ENCODE measurements at regions not wholly inside any gene's neighbourhood (a gene's known extent, or its start where the extent isn't known, plus 50 kb on each side); places are given as distances from the start of the nearest gene placed in this dataset.

- H2BK5ac ChIP-seq (ENCODE audit: low read depth, low read length) = no peak overlapping the region
- no peak overlapping the region for H3K14ac ChIP-seq (ENCODE audit: insufficient read length)
- WGBS, 2 experiments (ENCODE audit: extremely low coverage in 1 of 2, insufficient coverage in 1 of 2, insufficient read length in 1 of 2, insufficient replicate concordance in 2 of 2, low coverage in 1 of 2, low lambda C conversion rate in 2 of 2, missing lambda C conversion rate in 1 of 2) = 75% methylated on average over 3 of the region's 3 CpGs; no CpG with 5 or more reads in 1 of the 2 experiments
- no peak for DNase-seq (ENCODE audit: low read depth in 1 of 2, low spot score in 2 of 2)
- no peak overlapping the region for H2AFZ ChIP-seq (ENCODE audit: low read length)
- H2BK120ac ChIP-seq (replicated peaks; ENCODE audit: low read depth, low read length) = no peak overlapping the region
- no peak overlapping the region for H3K9ac ChIP-seq (replicated peaks in 1 of 4; ENCODE audit: extremely low read depth in 1 of 4, low read depth in 3 of 4, low read length in 3 of 4)
- H4K5ac ChIP-seq (ENCODE audit: insufficient read length, low read depth, low read length) = no peak overlapping the region
- H4K8ac ChIP-seq (ENCODE audit: extremely low read depth, insufficient read depth, low read length) = no peak overlapping the region
- FAIRE-seq = no peak
- H3K23ac ChIP-seq (ENCODE audit: insufficient read length) = no peak overlapping the region
- H2BK12ac ChIP-seq (ENCODE audit: low read depth, low read length) = no peak overlapping the region
- no peaks in the 10 kb centered on the region for H3K23me2 ChIP-seq (ENCODE audit: low read depth, low read length)
- no peaks in the 10 kb centered on the region for H3K9me3 ChIP-seq (ENCODE audit: insufficient read depth in 2 of 2, low read depth in 1 of 2, low read length in 1 of 2)
- no peak overlapping the region for H3K56ac ChIP-seq (replicated peaks; ENCODE audit: insufficient read length, low read depth, low read length)
- TF ChIP-seq KDM4A (IDR thresholded peaks at IDR 0.05; ENCODE audit: low read depth, low read length, severe bottlenecking) (no peak), SUZ12 (IDR thresholded peaks at IDR 0.05; ENCODE audit: low read length) (no peak), SIRT6 (IDR thresholded peaks at IDR 0.05; ENCODE audit: low read length) (no peak), SP1 (IDR thresholded peaks at IDR 0.05; ENCODE audit: low read depth, low read length) (no peak), POLR2AphosphoS5 (IDR thresholded peaks at IDR 0.05; ENCODE audit: low read depth, low read length) (no peak), GTF2F1 (IDR thresholded peaks at IDR 0.05; ENCODE audit: borderline replicate concordance, low read depth, low read length) (no peak), ZNF274 (IDR thresholded peaks at IDR 0.05; ENCODE audit: borderline replicate concordance, extremely low read depth, low read length) (no peak), SP2 (IDR thresholded peaks at IDR 0.05; ENCODE audit: low read length) (no peak), BACH1 (IDR thresholded peaks at IDR 0.05; ENCODE audit: low read length) (no peak), CBX5 (IDR thresholded peaks at IDR 0.05; ENCODE audit: low read depth, low read length) (no peak), ASH2L (IDR thresholded peaks at IDR 0.05; ENCODE audit: low read length) (no peak), GABPA (IDR thresholded peaks at IDR 0.05; ENCODE audit: borderline replicate concordance, insufficient read depth, low read length) (no peak), CHD2 (IDR thresholded peaks at IDR 0.05; ENCODE audit: low read length) (no peak), HDAC2 (IDR thresholded peaks at IDR 0.05; ENCODE audit: borderline replicate concordance in 1 of 2, low read depth in 2 of 2, low read length in 2 of 2) (no peak)
- H3K4me2 ChIP-seq (ENCODE audit: insufficient read depth in 1 of 2, low read depth in 2 of 2, low read length in 2 of 2) = no peak overlapping the region; a peak in 1 of 4 replicates
- POLR2A ChIA-PET (ENCODE audit: partially characterized antibody) = no interaction called here
- no peaks in the 10 kb centered on the region for H4K20me1 ChIP-seq (replicated peaks in 1 of 2; ENCODE audit: control insufficient read depth in 1 of 2, insufficient read depth in 2 of 2, low read length in 2 of 2)
- CTCF ChIA-PET (ENCODE audit: partially characterized antibody) = interaction anchor here (0.7 kb wide), 2 partner anchors 54 to 109 kb away, joined by 3 read pairs; no protein-coding TSS in a partner anchor
- H2BK15ac ChIP-seq (ENCODE audit: low read length) = no peak overlapping the region
- no peaks in the 10 kb centered on the region for H3K36me3 ChIP-seq (ENCODE audit: control insufficient read depth in 2 of 4, insufficient read depth in 4 of 4, low read length in 3 of 4)
- H3K79me1 ChIP-seq (ENCODE audit: low read depth, low read length) = no peaks in the 10 kb centered on the region
- H4K91ac ChIP-seq (replicated peaks; ENCODE audit: insufficient read length, low read length) = no peak overlapping the region
- H2BK20ac ChIP-seq (ENCODE audit: low read length) = no peak overlapping the region
- no peaks in the 10 kb centered on the region for H3K79me2 ChIP-seq (ENCODE audit: control insufficient read depth in 1 of 2, insufficient read depth in 2 of 2, low read length in 2 of 2)
- H3K27me3 ChIP-seq (replicated peaks in 1 of 4; ENCODE audit: control insufficient read depth in 3 of 4, extremely low read depth in 1 of 4, insufficient read depth in 3 of 4, low read length in 3 of 4) = no peaks in the 10 kb centered on the region
- no peak overlapping the region for H3K18ac ChIP-seq (ENCODE audit: extremely low read depth, low read length)
- H3K4me3 ChIP-seq (ENCODE audit: extremely low read depth in 1 of 4, insufficient read depth in 2 of 4, low read depth in 3 of 4, low read length in 4 of 4) = no peak overlapping the region
- no peak overlapping the region for H3K27ac ChIP-seq (ENCODE audit: low read depth, low read length)
- no peak overlapping the region for H2AK5ac ChIP-seq (ENCODE audit: low read depth, low read length)
- H3K4me1 ChIP-seq (replicated peaks in 1 of 4; ENCODE audit: control insufficient read depth in 3 of 4, insufficient read depth in 4 of 4, low read length in 3 of 4) = no peaks in the 10 kb centered on the region
- H3K4ac ChIP-seq (replicated peaks; ENCODE audit: insufficient read length, low read depth, low read length) = no peak overlapping the region
Observed at GRCh38 chr20:34163307-34163706, 51.3 kb upstream of the EIF2S2 start.
